Upper lobe of left lung (tissue), 6 donors: ENCODE measurements at regions not wholly inside any gene's neighbourhood (a gene's known extent, or its start where the extent isn't known, plus 50 kb on each side); places are given as distances from the start of the nearest gene placed in this dataset.

Experiments used
- ATAC-seq, 2 donors: fragments of 200-7000 bp; cut with Tn5 transposase; one replicate each; pipeline ENCODE4 v1.9.1; 2022; ENCODE audit warnings: mild to moderate bottlenecking in 2 of 2, moderate library complexity in 2 of 2; ENCODE audit not compliant: low FRiP score in 2 of 2
- DNase-seq, 2 donors: peaks; one replicate each; pipeline ENCODE4 v3.0.0-alpha.2; 2019 to 2020
- H3K27ac ChIP-seq, 4 donors: fragments of 200-600 bp; sonication (generic); one replicate each; pipeline ENCODE4 v1.5.1; 2016 to 2019
- H3K27me3 ChIP-seq, 4 donors: fragments of 200-600 bp; sonication (generic); one replicate each; pipeline ENCODE4 v1.5.1; 2017 to 2019
- H3K36me3 ChIP-seq, 4 donors: fragments of 200-600 bp; sonication (generic); one replicate each; pipeline ENCODE4 v1.5.1; 2016 to 2019
- H3K4me1 ChIP-seq, 4 donors: fragments of 200-600 bp; sonication (generic); one replicate each; pipeline ENCODE4 v1.5.1; 2018 to 2019
- H3K4me3 ChIP-seq, 4 donors: fragments of 200-600 bp; sonication (generic); one replicate each; pipeline ENCODE4 v1.5.1; 2017 to 2019; ENCODE audit warnings: mild to moderate bottlenecking in 2 of 4, moderate library complexity in 1 of 4
- H3K9me3 ChIP-seq, 4 donors: fragments of 200-600 bp; sonication (generic); one replicate each; pipeline ENCODE4 v1.5.1; 2018 to 2019
- EP300 ChIP-seq, 4 donors: sonication (generic); formaldehyde crosslinking; IDR thresholded peaks; one replicate each; pipeline ENCODE4 v1.5.1; 2017; ENCODE audit warnings: antibody characterized with exemption in 4 of 4, control low read depth in 2 of 4
- POLR2A ChIP-seq, 4 donors: fragments of 450-650 bp; IDR thresholded peaks; one replicate each; pipeline ENCODE4 v1.5.1; 2016 to 2017; ENCODE audit warnings: antibody characterized with exemption in 4 of 4, mild to moderate bottlenecking in 2 of 4
- POLR2AphosphoS5 ChIP-seq, 2 donors: sonication (generic); formaldehyde crosslinking; IDR thresholded peaks; one replicate each; pipeline ENCODE4 v1.5.1; 2017; ENCODE audit warnings: antibody characterized with exemption in 2 of 2
- WGBS, 2 donors: methylation state at CpG; one replicate each; pipeline ENCODE4 v1.1.5; 2017 to 2018; 5-methylcytosine and 5-hydroxymethylcytosine counted together
- TF ChIP-seq, protein P1 (sequence below), 6 experiments: fragments of 450-650 bp in 4 of 6; fragments of 200-600 bp in 2 of 6; sonication (generic) in 2 of 6; IDR thresholded peaks; one replicate each; pipeline ENCODE4 v1.5.1; 2016 to 2019; ENCODE audit warnings: antibody characterized with exemption in 6 of 6
- donor health status: DM: no; HTN: no; CAD: no; lungs with moderate emphysema.
- donor health status: DM: no; HTN: yes; CAD: no; lungs with severe emphysema.

DNA sequence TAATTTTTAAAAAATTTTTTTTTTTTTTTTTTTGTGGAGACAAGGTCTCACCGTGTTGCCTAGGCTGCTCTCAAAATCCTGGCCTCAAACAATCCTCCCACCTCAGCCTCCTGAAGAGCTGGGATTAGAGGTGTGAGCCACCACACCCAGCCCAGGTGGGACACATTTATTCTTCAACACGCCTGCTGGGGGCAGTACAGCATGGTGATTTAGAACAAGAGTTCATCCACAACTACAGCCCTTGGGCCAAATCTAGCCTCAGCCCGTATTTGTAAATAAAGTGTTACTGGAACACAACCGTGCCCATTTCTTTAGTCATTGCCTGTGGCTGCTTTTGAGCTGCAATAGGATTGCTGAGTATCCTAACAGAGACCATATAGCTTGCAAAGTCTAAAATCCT is 92.8 kb downstream of the KATNIP start:
- Histone ChIP-seq H3K4me3 (no peak overlapping the region), H3K27me3 (no peaks in the 10 kb centered on the region), H3K4me1 (no peaks in the 10 kb centered on the region), H3K36me3 (peaks cover 0 to 4% (median under 1%) of the 10 kb centered on the region in 4 donors), H3K27ac (no peak overlapping the region), H3K9me3 (no peaks in the 10 kb centered on the region)
- DNase-seq (no peak), ATAC-seq (no peak)
- TF ChIP-seq POLR2AphosphoS5 (IDR thresholded peaks at IDR 0.05) (no peak), POLR2A (IDR thresholded peaks at IDR 0.05) (no peak), EP300 (IDR thresholded peaks at IDR 0.05) (no peak)
- TF ChIP-seq, protein P1, sequence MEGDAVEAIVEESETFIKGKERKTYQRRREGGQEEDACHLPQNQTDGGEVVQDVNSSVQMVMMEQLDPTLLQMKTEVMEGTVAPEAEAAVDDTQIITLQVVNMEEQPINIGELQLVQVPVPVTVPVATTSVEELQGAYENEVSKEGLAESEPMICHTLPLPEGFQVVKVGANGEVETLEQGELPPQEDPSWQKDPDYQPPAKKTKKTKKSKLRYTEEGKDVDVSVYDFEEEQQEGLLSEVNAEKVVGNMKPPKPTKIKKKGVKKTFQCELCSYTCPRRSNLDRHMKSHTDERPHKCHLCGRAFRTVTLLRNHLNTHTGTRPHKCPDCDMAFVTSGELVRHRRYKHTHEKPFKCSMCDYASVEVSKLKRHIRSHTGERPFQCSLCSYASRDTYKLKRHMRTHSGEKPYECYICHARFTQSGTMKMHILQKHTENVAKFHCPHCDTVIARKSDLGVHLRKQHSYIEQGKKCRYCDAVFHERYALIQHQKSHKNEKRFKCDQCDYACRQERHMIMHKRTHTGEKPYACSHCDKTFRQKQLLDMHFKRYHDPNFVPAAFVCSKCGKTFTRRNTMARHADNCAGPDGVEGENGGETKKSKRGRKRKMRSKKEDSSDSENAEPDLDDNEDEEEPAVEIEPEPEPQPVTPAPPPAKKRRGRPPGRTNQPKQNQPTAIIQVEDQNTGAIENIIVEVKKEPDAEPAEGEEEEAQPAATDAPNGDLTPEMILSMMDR (IDR thresholded peaks at IDR 0.05), result no peak
- WGBS, 2 donors, result 87 to 88% methylated on average over 4 of the region's 4 CpGs

DNA sequence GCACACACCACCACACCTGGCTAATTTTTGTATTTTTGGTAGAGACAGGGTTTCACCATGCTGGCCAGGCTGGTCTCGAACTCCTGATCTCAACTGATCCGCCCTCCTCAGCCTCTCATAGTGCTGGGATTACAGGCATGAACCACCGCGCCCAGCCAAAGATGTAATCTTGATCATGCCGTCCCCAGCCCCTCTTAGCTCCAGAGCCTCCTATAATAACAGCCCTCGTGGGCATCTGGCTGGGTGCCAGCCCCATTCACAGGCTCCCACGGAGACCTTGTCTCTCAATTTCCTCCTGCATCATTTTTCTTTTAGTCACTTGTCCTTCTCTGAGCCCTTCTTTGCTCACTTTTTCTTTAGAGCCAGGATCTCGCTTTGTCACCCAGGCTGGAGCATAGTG is 94.2 kb downstream of the KATNIP start:
- Histone ChIP-seq H3K4me3 (no peak overlapping the region), H3K9me3 (no peaks in the 10 kb centered on the region), H3K27me3 (no peaks in the 10 kb centered on the region), H3K4me1 (no peaks in the 10 kb centered on the region), H3K36me3 (peaks cover 0 to 11% (median 2%) of the 10 kb centered on the region in 4 donors), H3K27ac (no peak overlapping the region)
- 80 to 83% methylated on average over 8 of the region's 8 CpGs for WGBS, 2 donors
- ATAC-seq, result no peak
- TF ChIP-seq, protein P1 (IDR thresholded peaks at IDR 0.05), result no peak
- no peak for TF ChIP-seq POLR2A (IDR thresholded peaks at IDR 0.05)
- TF ChIP-seq EP300 (IDR thresholded peaks at IDR 0.05), result no peak
- TF ChIP-seq POLR2AphosphoS5 (IDR thresholded peaks at IDR 0.05), result no peak
- no peak for DNase-seq

DNA sequence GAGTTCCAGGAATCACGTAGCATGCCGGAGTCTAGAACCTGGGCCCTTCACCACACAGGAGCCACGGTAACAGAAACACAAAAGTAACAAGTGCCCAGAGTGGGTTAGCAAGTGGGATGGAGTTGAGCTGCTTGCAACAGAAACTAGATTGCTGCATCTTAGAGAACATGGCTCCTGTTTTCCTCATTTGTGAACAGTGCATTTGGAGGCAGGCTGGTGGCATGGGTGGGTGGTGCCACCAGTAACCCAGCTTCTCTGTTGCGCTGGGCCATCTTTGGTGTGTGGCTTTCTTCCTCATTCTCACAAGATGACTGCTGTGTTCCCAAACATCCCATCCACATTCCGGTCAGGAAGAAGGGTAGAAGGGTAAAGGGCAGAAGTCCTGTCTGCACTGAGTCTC is 95.5 kb downstream of the KATNIP start:
- Histone ChIP-seq H3K4me1 (no peaks in the 10 kb centered on the region), H3K36me3 (peaks cover 0 to 14% (median 2%) of the 10 kb centered on the region in 4 donors), H3K4me3 (no peak overlapping the region), H3K9me3 (no peaks in the 10 kb centered on the region), H3K27me3 (no peaks in the 10 kb centered on the region), H3K27ac (no peak overlapping the region)
- TF ChIP-seq POLR2AphosphoS5 (IDR thresholded peaks at IDR 0.05) (no peak), EP300 (IDR thresholded peaks at IDR 0.05) (no peak), POLR2A (IDR thresholded peaks at IDR 0.05) (no peak)
- TF ChIP-seq, protein P1 (IDR thresholded peaks at IDR 0.05), result no peak
- ATAC-seq (no peak), DNase-seq (no peak)
- WGBS, 2 donors, result 95 to 99% methylated on average over 5 of the region's 5 CpGs

DNA sequence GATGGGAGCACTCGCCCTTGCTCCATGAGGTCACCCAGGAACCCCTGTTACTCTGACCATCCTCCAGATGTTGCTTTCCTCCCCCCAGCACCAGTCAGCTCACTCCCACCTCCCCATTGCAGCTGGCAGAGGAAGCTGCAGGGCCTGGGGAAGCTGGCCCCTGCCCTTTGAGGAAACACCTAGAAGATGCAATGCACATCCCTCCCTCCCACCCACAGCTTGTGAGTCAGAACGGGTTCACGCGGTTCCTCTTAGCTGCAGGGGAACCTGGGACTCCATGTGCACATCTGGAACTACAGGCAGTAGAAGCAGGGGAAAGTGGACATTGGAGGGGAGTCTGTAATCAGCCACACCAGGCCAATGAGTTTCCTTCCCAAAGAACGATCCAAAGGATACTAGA is 96.9 kb downstream of the KATNIP start:
- Histone ChIP-seq H3K9me3 (no peaks in the 10 kb centered on the region), H3K27me3 (no peaks in the 10 kb centered on the region), H3K36me3 (peaks cover 0 to 20% (median 2%) of the 10 kb centered on the region in 4 donors), H3K4me3 (no peak overlapping the region), H3K27ac (no peak overlapping the region), H3K4me1 (no peaks in the 10 kb centered on the region)
- 53 to 66% methylated on average over 4 to 5 of the region's 5 CpGs for WGBS, 2 donors
- TF ChIP-seq POLR2A (IDR thresholded peaks at IDR 0.05) (no peak), EP300 (IDR thresholded peaks at IDR 0.05) (no peak), POLR2AphosphoS5 (IDR thresholded peaks at IDR 0.05) (no peak)
- TF ChIP-seq, protein P1 (IDR thresholded peaks at IDR 0.05), result no peak
- ATAC-seq (no peak), DNase-seq (no peak)

DNA sequence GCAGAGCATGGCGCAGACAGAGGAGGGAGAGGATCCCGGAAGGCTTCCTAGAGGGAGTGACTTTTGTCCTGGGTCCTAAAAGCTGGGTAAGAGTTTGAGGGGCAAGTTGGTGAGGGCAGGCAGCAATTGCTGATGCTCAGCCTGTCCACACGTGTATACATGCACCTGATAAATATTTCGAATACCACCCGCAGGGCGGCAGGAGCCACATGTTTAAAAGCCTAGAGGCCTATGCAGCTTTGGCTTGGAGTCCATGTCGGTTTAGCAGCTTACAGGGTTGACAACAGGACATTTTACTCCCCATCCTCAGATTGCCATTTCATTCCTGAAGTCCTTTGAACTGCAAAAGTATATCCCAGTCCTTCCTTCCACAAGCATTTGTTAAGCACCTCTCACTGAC is 99.1 kb downstream of the KATNIP start:
- Histone ChIP-seq H3K27me3 (no peaks in the 10 kb centered on the region), H3K36me3 (peaks cover 0 to 20% (median 2%) of the 10 kb centered on the region in 4 donors), H3K9me3 (no peaks in the 10 kb centered on the region), H3K4me1 (no peaks in the 10 kb centered on the region), H3K27ac (no peak overlapping the region), H3K4me3 (no peak overlapping the region)
- ATAC-seq, result no peak
- 96 to 99% methylated on average over 7 of the region's 7 CpGs for WGBS, 2 donors
- TF ChIP-seq, protein P1 (IDR thresholded peaks at IDR 0.05), result no peak
- TF ChIP-seq EP300 (IDR thresholded peaks at IDR 0.05) (no peak), POLR2AphosphoS5 (IDR thresholded peaks at IDR 0.05) (no peak), POLR2A (IDR thresholded peaks at IDR 0.05) (no peak)
- no peak for DNase-seq
